Prostate gland (tissue), 2 donors: ENCODE measurements at regions not wholly inside any gene's neighbourhood (a gene's known extent, or its start where the extent isn't known, plus 50 kb on each side); places are given as distances from the start of the nearest gene placed in this dataset.
"Not testable (repeated sequence)": the region's sequence is repeated elsewhere in the genome, so short reads cannot be mapped to it uniquely, and the experiment has no call there.

Experiments used
- DNase-seq: peaks from one replicate; pipeline ENCODE4 v3.0.0-alpha.2; 2019; ENCODE audit warnings: low spot score
- H3K27ac ChIP-seq, 2 donors: fragments of 200-600 bp; sonication (generic); 2 replicates each; pipeline ENCODE4 v1.5.1; 2017 to 2019
- H3K27me3 ChIP-seq: fragments of 200-600 bp; sonication (generic); replicated peaks from 2 replicates; pipeline ENCODE4 v1.5.1; 2019; ENCODE audit not compliant: insufficient read depth
- H3K36me3 ChIP-seq, 2 donors: fragments of 200-600 bp; sonication (generic); 1 replicate in 1 of 2; 2 replicates in 1 of 2; pipeline versions ENCODE4 v1.5.1 to v1.8.1; 2017 to 2019
- H3K4me1 ChIP-seq: fragments of 200-600 bp; sonication (generic); replicated peaks from 2 replicates; pipeline ENCODE4 v1.5.1; 2019
- H3K4me3 ChIP-seq, 2 donors: fragments of 200-600 bp; sonication (generic); 2 replicates each; pipeline ENCODE4 v1.5.1; 2017 to 2019
- H3K9me3 ChIP-seq: fragments of 200-600 bp; sonication (generic); 2 replicates; pipeline ENCODE4 v1.5.1; 2017
- CTCF ChIP-seq, 4 experiments: fragments of 200-600 bp in 2 of 4; fragments of 450-650 bp in 2 of 4; sonication (generic) in 2 of 4; IDR thresholded peaks; 1 replicate in 3 of 4; 2 replicates in 1 of 4; pipeline ENCODE4 v1.5.1; 2016 to 2019; ENCODE audit warnings: antibody characterized with exemption in 4 of 4, mild to moderate bottlenecking in 2 of 4, moderate library complexity in 2 of 4
- POLR2A ChIP-seq: fragments of 450-650 bp; IDR thresholded peaks from one replicate; pipeline ENCODE4 v1.6.1; 2016; ENCODE audit warnings: antibody characterized with exemption, mild to moderate bottlenecking
- POLR2AphosphoS5 ChIP-seq: sonication (generic); formaldehyde crosslinking; IDR thresholded peaks from one replicate; pipeline ENCODE4 v1.6.1; 2017; ENCODE audit warnings: antibody characterized with exemption
- WGBS: methylation state at CpG from one replicate; pipeline ENCODE4 v1.1.5; 2018; 5-methylcytosine and 5-hydroxymethylcytosine counted together
- intact Hi-C: fragments of 100-400 bp; cut with DNase I; formaldehyde crosslinking; loops from one replicate; pipeline ENCODE4 v1.14.2; 2022

GRCh38 chr17:6257336-6257735 is 177.6 kb downstream of the AIPL1 start:
- H3K27me3 ChIP-seq: peaks cover 2% of the 10 kb centered on the region
- DNase-seq: no peak
- H3K27ac ChIP-seq: no peak overlapping the region
- H3K4me3 ChIP-seq: no peak overlapping the region
- WGBS: 32% methylated on average over 11 of the region's 11 CpGs
- no peaks in the 10 kb centered on the region for H3K36me3 ChIP-seq
- TF ChIP-seq POLR2AphosphoS5: no peak
- H3K9me3 ChIP-seq: no peaks in the 10 kb centered on the region
- intact Hi-C loops: no loop called here
- no peaks in the 10 kb centered on the region for H3K4me1 ChIP-seq

- Histone ChIP-seq H3K27me3 (peaks cover 2% of the 10 kb centered on the region), H3K9me3 (no peaks in the 10 kb centered on the region), H3K4me3 (no peak overlapping the region), H3K4me1 (no peaks in the 10 kb centered on the region), H3K36me3 (no peaks in the 10 kb centered on the region), H3K27ac (no peak overlapping the region)
- no peak for DNase-seq
- TF ChIP-seq POLR2AphosphoS5: no peak
- TF ChIP-seq POLR2A: no peak
- TF ChIP-seq CTCF (IDR thresholded peaks at IDR 0.05): no peak
- intact Hi-C loops: no loop called here
Observed at GRCh38 chr17:6255322-6255721, 179.6 kb downstream of the AIPL1 start.

- no peaks in the 10 kb centered on the region for H3K9me3 ChIP-seq
- no peak overlapping the region for H3K4me3 ChIP-seq
- peaks cover 2% of the 10 kb centered on the region for H3K27me3 ChIP-seq
- TF ChIP-seq POLR2A: no peak
- TF ChIP-seq POLR2AphosphoS5: no peak
- no peak for TF ChIP-seq CTCF (IDR thresholded peaks at IDR 0.05)
- intact Hi-C loops: no loop called here
- H3K27ac ChIP-seq: no peak overlapping the region
- H3K36me3 ChIP-seq: no peaks in the 10 kb centered on the region
- 86% methylated on average over 5 of the region's 5 CpGs for WGBS
- no peaks in the 10 kb centered on the region for H3K4me1 ChIP-seq
- DNase-seq: no peak
Observed at GRCh38 chr17:6254036-6254435, 180.9 kb downstream of the AIPL1 start.

- H3K4me3 ChIP-seq, H3K9me3 ChIP-seq, H3K27ac ChIP-seq, intact Hi-C loops, H3K4me1 ChIP-seq, DNase-seq, H3K36me3 ChIP-seq, H3K27me3 ChIP-seq: not testable (repeated sequence)
- WGBS: 78% methylated on average over 5 of the region's 5 CpGs
Observed at GRCh38 chr17:6251640-6252039, 181.5 kb downstream of the WSCD1 start.

- no peak overlapping the region for H3K4me3 ChIP-seq
- WGBS: 56% methylated on average over 5 of the region's 5 CpGs
- DNase-seq: no peak
- H3K36me3 ChIP-seq: no peaks in the 10 kb centered on the region
- TF ChIP-seq CTCF (IDR thresholded peaks at IDR 0.05): no peak
- TF ChIP-seq POLR2AphosphoS5: no peak
- TF ChIP-seq POLR2A: no peak
- H3K9me3 ChIP-seq: no peaks in the 10 kb centered on the region
- no peaks in the 10 kb centered on the region for H3K27me3 ChIP-seq
- no peak overlapping the region for H3K27ac ChIP-seq
- intact Hi-C loops: no loop called here
- no peaks in the 10 kb centered on the region for H3K4me1 ChIP-seq
Observed at GRCh38 chr17:6249732-6250131, 179.6 kb downstream of the WSCD1 start.

- intact Hi-C loops: no loop called here
- no peak overlapping the region for H3K27ac ChIP-seq
- no peak for DNase-seq
- H3K36me3 ChIP-seq: no peaks in the 10 kb centered on the region
- H3K27me3 ChIP-seq: no peaks in the 10 kb centered on the region
- no peaks in the 10 kb centered on the region for H3K9me3 ChIP-seq
- WGBS: 61% methylated on average over 4 of the region's 4 CpGs
- no peaks in the 10 kb centered on the region for H3K4me1 ChIP-seq
- no peak for TF ChIP-seq POLR2A
- no peak for TF ChIP-seq POLR2AphosphoS5
- no peak for TF ChIP-seq CTCF (IDR thresholded peaks at IDR 0.05)
- no peak overlapping the region for H3K4me3 ChIP-seq
Observed at GRCh38 chr17:6248061-6248460, 177.9 kb downstream of the WSCD1 start.
